GM21723 (cell line): ENCODE measurements at regions not wholly inside any gene's neighbourhood (a gene's known extent, or its start where the extent isn't known, plus 50 kb on each side); places are given as distances from the start of the nearest gene placed in this dataset.
A peak's percentile ranks its signal among the peaks of the same experiment; 100 is the strongest.

ENCODE experiments used
- ATAC-seq: cut with Tn5 transposase; IDR thresholded peaks from one replicate; pipeline ENCODE4 v1.9.1; 2021; ENCODE audit warnings: mild to moderate bottlenecking, moderate library complexity; ENCODE audit not compliant: unreplicated experiment

DNA sequence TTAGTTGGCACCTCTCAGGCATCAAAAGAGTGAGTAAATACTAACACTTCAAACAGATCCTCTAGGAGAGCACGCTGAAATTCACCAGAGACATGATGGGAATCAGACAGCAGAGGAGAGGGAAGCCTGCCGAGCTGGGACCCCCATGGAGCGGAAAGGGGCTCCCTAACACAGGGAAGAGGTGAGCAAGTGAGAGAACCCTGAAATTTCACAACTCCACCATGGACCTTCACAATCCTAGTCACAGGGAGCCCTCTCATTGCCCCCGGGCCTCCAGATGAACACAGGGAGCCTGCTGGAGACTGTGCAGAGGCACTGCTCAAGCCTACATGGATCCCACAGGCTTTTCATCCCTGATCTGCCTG, 59.2 kb upstream of the ANTXRL start:
- ATAC-seq, result no peak

DNA sequence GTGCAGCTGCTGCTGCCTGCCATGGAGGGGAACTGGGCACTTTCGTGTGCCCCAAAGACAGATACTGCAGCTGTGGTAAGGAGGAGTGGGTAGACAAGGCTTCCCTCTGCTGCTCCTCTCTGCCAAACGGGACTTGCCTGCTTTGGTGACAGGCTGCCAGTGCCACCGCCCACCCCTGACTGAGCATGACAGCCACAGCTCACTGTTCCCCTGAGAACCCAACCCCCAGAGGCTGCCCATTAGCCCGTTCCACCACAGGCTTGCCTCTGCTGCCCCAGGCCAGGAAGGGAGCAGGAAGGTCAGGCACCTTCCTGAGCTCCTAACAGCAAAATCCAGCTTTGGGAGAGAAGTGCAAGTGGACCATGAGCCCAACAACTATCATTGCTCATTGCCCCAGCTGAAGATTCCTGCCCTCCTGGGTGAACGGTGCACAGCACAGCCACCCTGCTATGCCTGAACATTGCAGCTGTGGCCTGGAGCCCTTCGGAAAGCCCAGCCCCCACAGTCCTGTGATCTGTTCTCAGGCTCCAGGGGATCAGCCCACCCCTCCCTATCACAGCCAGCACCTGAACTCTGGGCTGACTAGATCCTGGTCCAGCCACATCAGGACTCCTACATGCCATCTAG, 58.7 kb upstream of the ANTXRL start:
- no peak for ATAC-seq

DNA sequence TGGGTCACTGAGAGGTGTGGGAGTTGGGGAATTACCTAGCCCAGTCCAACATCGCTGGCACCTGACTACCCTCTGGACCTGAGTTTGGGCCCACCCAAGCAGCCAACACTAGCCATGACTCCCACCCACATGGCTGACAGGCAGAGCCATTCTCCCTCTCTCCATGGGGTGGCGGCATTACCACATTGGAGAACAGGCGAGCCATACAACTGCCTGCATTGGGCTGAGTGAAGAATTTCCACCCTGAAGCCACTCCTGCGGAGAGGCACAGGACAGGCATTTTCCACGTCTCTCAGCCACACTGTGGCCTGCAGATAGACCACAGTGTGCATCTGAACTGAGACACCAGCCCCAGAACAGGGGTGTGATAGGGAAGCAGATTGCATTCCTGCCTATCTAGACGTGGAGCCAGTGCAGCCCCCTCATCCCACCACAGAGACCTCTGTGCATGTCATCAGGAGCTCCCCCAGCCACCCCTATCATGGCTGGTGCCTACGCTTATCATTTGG, 58.2 kb upstream of the ANTXRL start:
- peak; percentile 83 for ATAC-seq

DNA sequence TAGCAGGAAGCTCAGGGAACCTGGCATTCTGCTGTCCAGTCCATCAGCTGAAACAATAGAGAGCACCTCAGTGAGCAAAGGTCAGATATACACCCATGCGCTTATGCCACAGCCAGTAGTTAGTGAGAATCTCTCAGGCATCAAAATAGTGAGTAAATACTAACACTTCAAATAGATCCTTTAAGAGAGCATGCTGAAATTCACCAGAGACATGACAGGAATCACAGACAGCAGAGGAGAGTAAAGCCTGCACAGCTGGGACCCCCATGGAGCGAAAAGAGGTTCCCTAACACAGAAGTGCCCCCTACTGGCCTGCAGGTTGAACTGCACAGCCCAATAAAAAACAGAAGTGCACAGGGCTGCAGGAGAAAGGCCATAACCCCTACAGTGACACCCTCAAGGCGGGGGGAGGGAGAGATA, 57.6 kb upstream of the ANTXRL start:
- no peak for ATAC-seq

DNA sequence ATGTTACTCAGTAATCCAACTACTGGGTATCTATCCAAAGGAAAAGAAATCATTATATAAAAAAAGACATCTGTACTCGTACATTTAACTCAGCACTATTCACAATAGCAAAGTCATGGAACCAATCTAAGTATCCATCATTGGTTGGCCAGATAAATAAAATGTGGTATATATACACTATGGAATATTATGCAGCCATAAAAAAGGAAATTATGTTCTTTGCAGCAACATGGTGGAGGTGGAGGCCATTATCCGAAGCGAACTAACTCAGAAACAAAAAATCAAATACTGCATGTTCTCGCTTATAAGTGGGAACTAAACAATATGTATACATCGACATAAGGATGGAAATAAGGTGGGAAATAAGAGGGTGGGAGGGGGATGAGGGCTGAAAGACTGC, 56.2 kb upstream of the ANTXRL start:
- ATAC-seq, result no peak

DNA sequence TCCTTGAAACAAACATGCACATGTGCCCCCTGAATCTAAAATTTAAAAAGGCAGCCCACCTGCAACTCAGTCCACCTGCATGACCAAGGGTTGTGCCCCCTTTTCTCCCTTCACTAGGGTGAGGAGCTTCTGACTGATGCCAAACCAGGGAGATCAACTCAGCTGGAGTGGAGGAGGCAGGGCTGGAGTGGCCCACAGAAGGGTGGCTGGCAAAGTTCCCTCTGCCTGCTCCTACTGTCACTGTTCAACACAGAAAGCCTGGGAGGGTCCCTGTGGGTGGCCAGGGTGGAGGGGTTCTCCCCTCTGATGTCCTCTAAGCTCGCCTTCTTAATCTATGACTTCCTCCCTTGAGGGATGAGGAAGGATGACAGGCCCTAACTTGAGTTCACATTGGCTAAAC, 55.7 kb upstream of the ANTXRL start:
- no peak for ATAC-seq

DNA sequence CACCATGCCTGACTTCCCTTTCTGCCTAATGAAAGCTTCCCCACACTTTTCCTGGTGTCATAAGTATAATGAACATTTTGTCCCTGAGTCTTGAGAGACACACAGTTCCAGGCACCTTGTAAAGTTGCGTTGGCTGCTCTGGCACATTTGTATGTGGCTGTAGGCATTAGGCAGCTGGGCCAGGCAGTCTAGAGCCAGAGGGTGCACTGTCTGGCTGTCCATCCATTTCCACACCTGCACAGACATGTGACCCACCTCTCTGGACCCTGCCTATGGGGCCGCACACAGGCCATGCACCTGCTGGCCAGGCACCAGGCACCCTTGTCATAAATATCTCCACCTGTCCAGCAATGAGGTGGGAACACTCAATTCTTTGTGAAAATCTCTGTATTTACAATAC, 54.7 kb upstream of the ANTXRL start:
- ATAC-seq, result no peak

DNA sequence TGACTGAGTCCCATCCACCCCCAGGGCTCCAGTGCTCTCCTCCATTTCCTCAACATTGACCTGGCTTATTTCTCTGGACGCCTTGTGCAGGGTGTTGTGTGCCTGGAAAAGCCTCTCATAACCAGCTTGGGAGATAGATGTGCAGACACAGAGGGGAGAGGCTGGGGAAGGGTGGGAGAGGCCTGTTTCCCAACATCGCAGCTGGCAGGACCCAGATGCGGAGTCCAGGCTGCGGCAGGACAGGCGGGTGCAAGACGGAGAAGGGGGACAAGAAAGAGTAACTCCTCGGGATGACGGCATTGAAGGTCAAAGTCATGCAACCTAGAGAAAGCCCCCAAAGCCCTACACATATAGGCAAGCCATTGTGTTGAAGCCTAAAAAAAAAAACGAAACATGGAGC, 54.1 kb upstream of the ANTXRL start:
- no peak for ATAC-seq

DNA sequence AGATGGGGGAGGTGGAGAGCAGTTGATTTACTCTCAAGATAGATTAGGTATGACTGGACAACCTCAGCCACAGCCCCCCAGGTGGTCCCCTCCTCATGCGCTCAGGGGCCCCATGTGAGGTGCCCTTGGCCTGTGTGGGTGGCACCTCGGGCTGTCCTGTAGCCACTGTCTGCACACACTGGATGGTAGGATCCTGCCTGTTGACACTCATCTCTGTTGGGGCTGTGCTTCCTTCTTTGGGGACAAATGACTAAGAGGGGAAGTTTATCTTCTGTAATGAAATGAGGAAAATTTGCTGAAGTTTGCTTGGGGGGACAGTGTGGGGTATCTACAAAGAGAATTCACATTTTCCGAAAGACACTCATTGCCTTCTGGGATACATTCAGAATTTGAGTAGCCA, 53.6 kb upstream of the ANTXRL start:
- no peak for ATAC-seq

DNA sequence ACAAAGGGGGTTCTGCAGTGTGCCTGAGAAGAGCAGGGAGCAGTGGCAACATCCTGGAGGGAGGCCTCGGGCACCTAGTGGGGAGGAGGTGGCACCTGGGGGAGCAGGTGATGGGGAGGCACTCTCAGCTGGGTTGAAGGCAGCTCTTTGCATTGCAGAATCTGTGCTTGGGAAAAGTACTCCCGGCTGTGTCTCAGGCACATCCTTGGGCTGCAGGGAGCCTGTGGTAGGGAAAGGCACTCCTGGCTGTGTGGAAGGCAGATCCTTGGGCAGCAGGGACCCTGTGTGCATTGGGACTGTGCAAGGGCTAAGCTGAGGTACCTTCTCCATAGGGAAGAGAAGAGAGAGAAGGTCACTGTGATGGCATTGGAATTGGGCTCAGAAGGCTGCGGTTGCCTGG, 52.8 kb upstream of the ANTXRL start:
- ATAC-seq, result no peak

DNA sequence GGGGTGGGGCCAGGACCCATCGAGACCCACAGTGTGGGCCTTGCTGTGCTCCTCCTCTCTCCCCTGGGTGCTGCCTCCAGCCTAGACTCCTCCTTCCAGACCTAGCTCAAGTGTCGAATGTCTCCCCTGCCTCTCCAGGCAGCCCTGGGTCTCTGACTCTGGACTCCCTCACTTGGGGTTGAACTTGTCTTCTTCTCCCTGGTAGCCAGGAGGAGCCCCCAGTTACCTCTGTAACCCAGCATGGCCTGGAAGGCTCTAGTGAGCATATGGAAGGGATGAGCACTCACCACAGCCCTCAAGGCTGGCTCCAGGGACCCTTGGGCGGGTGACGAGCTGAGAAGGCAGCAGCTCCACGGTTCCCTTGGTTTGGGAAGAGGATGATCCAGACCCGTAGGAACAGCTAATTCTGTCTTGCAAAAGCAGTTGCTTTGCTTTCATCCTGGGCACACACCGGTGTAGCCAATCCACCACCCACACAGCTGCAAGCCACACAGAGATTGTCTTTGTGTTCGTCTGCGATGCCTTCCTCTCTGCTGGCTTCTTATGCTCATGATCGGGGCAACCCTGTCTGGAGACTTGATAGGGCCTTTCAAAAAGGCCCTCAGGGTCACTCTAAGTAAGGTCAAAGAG, 52.3 kb upstream of the ANTXRL start:
- no peak for ATAC-seq

DNA sequence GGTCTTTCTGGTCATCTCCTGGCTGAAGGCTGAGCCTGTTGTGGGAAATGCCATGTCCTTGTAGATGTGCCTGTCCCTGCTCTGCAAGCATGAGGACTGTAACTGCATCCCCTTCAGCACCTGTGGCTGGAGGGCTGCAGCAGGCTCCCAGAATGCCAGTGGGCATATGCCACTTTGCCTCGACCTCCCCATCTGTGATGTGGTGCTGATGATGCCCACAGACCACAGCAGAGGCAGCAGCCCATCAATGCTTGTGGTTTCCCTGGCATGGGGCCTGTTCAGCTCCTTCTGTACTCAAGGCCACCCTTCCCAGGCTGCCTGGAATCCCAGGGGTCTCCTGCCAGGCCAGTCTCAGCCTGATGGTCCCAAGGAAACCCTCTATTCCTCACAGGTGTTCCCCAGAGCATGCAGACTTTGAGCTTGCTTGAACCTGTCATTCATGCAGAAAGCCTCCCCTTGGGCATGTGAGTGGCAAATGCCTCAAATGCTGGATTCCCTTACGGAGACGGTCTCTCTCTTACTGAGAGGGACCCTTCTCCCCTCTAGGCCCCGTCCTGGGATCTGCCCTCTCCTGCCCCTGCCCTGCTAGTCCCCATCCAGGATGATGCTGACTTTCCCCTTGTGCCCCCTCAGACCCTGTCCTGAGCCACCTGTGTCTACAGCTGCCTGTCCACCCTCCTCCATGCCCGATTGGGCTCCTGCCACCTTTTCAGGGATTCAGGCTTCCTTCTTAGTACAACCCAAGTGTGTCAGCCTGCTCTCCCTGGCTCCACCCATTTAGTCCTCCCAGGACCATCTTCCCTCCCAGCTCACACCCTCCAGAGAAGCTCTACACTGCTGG, 50.9 kb upstream of the ANTXRL start:
- ATAC-seq, result no peak

DNA sequence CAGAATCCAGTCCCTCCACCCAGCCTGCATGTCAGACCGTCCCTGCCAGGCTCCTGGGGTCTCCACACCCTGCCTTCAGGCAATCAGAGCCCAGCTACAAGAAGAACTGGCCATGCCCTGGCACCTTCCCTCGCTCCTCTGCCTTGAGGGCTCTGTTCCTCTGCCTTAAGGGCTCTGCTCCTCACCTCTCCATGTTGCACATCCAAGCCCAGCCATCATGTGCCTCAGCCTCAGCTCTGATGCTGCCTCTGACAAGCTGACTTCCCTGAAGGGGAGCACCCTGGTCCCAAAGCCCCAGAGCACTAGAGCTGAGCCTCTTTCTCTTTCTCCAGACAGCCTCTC, 50.3 kb upstream of the ANTXRL start:
- no peak for ATAC-seq

DNA sequence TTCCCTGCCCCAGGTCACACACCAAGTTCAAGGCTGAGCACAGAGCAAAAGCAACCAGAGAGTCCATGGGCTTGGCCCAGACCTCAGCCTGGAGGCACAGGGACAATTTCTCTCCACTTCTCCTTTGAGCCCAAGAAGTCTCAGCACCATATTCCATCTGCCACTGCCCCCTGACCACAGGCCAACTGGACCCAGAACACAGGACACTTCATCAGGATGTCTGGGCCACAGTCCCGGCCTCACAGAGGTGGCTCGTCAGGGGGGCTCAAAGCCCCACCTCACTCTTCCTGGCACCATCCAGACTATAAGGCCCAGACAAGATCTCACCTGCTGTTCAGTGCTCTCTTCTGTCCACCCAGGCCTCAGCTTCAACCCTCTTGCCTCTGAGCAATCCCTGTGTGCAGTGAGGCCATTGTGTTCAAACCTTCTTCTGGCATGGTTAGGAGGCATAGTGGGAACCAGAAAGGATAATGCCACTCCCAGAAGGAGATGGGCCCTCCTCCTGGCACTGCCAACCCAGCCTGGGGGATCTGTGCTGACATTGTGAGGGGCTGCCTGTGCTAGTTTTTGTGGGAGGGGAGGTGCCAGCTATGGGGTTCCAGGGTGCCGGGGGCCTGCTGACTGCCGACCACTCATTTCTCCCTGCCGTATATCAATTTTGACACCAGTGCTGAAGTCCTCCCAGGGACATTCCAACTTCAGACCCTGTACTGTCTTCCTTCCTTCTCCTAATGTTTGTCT, 49.7 kb upstream of the ANTXRL start:
- no peak for ATAC-seq
